ENCODE measurements at regions not wholly inside any gene's neighbourhood (a gene's known extent, or its start where the extent isn't known, plus 50 kb on each side); places are given as distances from the start of the nearest gene placed in this dataset.

DNA sequence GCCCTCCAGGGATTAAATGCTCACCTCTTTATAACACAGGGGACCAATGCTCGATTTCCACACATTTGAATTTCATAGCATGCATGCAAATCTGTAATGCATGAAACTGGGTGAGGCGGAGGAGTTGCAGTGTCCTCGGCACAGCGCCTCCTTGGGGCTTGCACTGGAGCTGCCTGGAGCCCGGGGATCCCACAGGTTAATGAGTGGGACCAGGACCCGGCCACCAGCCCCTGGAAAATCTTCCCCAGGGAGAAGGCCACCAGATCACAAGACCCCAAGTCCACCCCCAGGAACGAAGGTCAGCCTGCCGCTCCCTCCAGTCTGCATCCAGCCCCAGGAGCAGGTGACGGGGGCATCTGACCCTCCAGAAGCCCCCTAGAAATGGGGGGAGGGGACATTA is 119.1 kb downstream of the MN1 start:
- DNase-seq = no peak

DNA sequence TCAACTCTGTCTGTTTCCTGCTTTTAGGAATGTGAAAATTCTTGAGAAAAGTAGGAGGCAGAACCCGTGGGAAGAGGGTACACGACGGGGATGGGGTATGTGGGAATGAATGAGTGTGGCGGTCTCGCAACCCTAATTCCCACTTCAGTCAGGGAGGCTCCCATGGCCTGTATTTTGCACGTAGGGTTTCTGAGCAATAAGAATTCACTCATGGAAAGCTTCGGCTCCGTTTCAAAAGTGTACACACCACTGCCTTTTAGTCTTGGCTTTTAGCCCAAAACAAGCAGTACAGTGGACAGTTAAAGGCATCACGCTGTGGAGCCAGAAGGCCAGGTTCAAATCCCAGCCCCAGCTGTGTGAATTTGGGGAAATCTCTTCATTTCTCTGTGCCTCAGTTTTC is 116.7 kb downstream of the MN1 start:
- no peak for DNase-seq

DNA sequence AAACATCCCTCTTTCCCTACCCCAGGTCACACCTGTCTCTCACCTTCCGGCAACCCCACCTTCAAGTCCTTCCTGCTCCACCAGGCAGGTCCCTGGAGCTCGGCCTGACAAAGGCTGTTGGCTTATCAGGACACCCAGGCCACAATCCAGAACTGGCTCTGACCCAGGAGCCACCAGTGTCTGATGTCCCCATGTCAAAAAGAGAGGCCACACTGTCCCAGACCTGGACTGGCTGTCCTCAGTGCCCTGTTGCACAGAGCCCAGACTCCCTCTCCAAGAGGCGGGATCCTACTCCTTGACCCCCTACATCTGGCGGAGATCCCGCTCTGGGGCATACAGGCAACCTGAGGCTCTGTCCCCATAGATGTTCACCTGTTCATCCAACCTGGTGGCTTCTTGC is 116.0 kb downstream of the MN1 start:
- DNase-seq = no peak

DNA sequence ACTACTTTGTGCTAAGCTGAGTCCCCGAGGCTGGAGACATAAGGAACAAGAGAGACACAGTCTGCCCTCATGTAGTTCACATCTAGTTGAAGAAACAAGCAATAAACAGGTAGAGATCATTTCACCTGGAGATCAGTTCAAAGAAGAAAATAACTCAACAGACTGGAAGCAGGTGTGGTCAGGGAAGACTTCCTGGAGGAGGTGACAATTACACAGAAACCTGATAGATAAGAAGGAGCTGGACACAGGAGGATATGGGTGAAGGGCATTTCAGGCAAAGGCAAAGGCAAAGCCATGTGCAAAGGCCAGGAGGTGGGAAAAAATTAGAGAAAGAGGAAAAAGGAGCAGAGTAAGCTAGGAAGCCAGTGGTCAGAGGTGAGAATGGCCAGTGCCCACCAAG is 115.6 kb downstream of the MN1 start:
- no peak for DNase-seq

DNA sequence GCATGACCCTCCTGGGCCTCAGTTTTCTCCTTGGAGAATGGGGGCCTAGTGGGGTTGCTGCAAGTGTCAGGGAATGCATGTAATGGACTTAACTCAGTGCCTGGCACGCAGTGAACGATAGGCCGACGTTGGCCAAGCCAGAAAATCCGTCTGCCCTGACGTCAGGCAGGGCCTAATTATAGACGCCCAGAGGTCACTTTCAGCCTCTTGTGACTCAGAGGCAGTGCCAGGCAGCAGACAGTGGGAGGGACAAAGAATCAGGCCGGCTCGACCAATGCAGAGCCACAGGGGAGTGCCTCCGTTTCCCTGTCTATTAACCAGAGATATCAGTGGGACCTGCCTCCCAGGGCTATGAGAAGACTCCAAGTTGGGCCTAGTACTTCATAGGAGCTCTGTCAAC is 115.0 kb downstream of the MN1 start:
- DNase-seq = no peak

- DNase-seq = no peak
Observed at GRCh38 chr22:27687984-27688545, 113.5 kb downstream of the MN1 start.

DNA sequence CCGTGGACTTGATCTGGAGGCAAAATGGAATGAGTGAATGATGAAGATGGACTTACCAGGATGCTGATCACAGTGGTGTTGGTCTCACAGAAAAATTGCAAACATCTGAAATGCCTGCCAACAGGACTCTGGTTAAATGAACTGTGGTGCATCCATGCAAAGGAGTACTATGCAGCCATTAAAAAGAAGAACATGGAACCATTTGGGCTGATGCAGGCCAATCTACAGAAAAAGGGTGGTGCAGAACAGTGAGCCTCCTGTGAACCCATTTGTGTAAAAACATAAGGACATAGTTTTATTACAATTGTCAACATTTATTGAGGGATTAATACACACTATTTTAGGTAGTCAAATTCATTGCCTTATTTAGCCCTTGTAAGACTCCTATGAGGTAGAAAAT is 111.9 kb downstream of the MN1 start:
- no peak for DNase-seq

- no peak for DNase-seq
Observed at GRCh38 chr22:27690599-27690998, 111.0 kb downstream of the MN1 start.

GRCh38 chr22:27692243-27692642 is 109.3 kb downstream of the MN1 start:
- no peak for DNase-seq

DNA sequence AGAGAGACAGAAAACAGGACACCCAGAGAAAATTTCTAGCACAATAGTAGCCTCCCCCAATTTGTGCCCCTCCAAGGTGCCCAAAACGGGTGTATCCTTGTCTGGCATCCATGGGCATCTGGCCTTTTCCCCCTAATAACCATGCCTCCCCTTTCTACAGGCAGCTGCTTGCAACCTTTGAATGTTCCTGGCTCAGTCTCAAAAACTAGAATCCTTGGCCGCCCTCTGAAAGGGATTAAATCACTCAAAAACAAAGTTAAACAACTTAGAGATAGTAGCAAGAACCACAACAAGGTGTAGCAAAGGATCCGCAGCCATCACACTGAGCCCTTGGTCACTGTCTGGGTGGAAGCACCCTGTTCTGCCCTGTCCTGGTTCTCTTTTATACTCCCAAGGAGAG is 105.6 kb downstream of the MN1 start:
- DNase-seq = no peak

GRCh38 chr22:27697888-27698287 is 103.7 kb downstream of the MN1 start:
- no peak for DNase-seq

Data from kidney glomerular epithelial cell (primary cell).